T47D (cell line): ENCODE measurements at regions not wholly inside any gene's neighbourhood (a gene's known extent, or its start where the extent isn't known, plus 50 kb on each side); places are given as distances from the start of the nearest gene placed in this dataset.

ENCODE experiments used
- DNase-seq, 2 experiments: peaks; one replicate each; pipeline versions ENCODE4 v3.0.0 to v3.0.0-alpha.2; 2011 to 2012; ENCODE audit warnings: low read depth in 1 of 2, low spot score in 1 of 2
- JUND ChIP-seq: IDR thresholded peaks from 2 replicates; pipeline ENCODE4 v1.6.1; 2012; ENCODE audit warnings: low read depth
- in situ Hi-C: cut with HindIII; loops from 2 replicates; pipeline ENCODE4 v1.10.0; 2016; ENCODE audit warnings: low sequenced_read_pairs, low pct_unique_long_range_greater_than_20kb

DNA sequence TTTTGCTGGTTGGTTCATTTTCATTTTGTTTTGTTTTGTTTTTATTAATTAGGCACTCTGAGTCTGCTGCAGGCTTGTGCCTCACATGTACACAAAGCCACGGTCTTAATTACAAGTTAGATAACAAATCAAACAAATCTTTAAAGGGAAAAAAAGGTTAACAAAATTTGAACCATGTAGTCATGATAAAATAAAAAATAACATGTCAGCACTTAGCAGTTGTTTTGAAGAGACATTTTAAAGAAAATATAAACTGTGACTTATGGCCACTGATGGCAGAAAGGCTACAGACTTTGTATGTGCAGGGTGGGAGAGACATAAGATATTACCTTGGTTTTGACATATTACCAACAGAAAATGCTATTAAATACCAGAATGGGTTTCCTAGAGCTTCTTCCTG is 1035.4 kb downstream of the TUSC7 start:
- no peak for TF ChIP-seq JUND
- DNase-seq, result no peak
- in situ Hi-C loops, result no loop called here

DNA sequence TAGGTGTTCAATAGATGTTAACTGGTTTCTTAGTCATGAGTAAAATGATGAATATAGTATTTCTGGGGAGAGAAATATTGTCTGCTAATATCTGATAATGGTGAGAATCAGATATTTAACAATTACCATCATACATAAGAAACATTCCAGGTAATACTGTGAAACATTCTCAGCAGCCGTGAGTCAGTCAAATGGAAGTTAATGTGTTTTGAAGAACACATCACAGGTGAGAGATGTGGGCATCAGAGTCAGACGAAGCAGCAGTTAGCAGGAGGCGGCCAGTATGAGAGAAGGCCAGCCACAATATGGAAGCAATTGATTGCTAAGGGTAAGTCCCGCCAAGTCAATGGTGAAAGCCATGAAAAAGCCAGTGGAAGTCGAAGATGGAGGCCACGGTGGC is 1035.9 kb downstream of the TUSC7 start:
- TF ChIP-seq JUND, result no peak
- in situ Hi-C loops, result no loop called here
- DNase-seq, result no peak

DNA sequence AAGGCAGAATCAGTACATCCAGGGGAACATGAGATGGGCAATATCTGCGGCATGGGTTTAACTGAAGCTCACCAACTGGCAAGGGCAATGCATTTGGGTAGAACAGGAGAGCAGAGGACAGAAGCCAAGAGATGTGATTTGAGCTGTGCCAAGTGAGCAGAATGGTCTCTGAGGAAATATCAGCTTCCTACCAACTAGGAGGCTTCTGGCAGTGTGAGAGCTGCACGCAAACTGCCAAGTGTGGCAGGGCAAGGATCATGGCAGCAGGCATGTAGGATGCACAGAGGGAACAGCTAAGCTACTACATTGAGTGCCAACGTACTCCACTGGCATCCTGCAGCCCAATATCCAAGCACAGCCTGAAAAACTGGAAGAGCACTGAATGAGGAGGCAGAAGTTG is 1036.5 kb downstream of the TUSC7 start:
- TF ChIP-seq JUND, result no peak
- DNase-seq, result no peak
- in situ Hi-C loops, result no loop called here

DNA sequence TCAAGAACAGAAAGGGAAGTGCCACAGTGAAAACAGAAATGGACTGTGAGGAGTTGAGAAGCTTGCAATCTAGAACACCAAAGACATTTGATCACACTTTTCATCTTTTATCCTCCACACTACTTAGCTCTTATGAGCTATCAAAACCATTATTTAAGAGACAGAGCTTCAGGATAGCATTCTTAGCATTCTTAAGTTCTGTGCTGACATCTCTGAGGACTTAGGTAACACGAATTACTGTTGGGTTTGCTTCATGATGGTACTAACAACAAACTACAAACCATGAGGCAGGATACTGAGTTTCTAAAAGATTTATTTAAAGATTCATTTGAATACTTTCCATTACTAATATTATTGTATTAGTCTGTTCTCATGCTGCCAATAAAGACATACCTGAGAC is 1038.6 kb downstream of the TUSC7 start:
- in situ Hi-C loops, result no loop called here
- TF ChIP-seq JUND, result no peak
- no peak for DNase-seq

DNA sequence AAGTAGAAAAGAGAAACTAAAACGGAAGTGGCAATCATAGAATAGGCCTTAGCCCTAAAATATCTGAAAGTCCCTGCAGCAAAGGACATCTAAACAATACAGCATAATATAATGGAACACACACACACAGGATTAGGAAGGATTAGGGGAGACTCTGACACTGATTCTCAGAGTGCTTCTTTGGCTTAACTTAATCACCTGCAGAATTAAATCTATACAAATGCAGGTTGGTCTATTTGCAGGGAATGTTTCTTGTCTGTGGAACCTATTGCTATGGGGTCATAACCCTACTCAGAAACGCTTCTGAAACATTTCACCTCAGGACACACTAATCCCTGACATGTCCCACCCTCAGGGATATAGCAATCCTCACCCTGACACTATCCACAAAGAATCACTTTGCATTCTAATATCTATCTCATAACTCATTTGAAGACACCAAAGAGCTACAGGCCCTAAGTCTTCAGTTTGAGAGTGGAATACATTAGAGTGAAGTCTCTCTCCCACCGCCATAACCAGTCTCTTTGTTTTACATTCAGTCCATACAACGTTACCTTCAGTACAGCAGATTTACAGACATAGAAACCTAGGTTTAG is 1041.2 kb downstream of the TUSC7 start:
- TF ChIP-seq JUND, result no peak
- in situ Hi-C loops, result no loop called here

DNA sequence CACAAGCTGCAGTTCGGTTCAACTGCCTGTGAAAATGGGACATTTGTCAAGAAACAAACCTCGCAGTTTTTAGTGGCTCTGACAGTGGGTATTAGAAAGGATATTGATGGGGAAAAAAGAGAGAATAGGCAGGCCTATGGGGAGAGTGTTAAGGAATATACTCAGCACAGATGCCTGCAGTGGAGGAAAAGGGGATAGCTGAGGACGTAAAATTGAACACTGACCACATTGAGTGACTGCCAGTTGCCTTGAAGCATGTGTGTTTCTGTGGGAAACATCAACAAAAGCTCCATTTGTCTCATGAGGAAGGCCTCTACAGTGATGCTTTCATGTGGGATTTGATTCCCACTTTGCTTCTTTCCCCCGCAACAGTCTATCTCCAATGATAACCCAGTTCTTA is 1042.1 kb downstream of the TUSC7 start:
- TF ChIP-seq JUND, result no peak
- no peak for DNase-seq
- in situ Hi-C loops, result no loop called here

More for the DNA sequence above, 1041.2 kb downstream of the TUSC7 start:
- no peak for DNase-seq

DNA sequence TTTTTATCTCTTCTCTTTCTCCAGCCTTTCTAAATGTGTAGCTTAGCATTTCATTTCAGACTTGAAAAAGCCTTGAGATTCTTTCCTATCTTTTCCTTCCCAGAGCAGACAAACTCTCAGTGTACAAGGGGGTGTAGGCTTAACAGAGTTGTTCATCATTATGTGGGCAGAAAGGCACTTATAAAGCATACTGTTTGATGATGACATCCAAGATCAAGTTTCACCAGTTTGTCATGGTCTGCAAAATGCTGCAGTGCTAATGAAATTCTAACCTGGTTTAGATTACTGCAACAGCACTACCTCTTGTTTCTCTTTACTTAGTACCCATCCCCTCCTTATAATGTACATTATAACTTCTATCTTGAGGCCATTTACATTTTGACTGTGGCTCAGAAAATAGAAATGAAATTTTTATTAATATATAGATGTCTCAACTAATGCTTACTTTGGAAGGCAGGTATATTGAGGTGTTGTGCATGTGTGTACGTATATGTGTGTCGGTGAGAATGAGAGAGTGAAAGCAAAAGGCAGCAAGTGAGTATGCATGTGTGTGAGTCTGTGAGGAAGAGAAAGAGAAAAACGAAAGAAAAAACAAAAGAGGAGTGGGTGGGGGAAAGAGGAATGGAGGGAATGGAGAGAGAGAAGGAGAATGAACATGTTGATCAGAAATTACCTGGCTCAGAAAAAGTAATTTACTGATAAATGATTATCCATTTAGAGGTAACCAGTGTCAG is 1043.6 kb downstream of the TUSC7 start:
- in situ Hi-C loops, result no loop called here
- DNase-seq, result peak in 1 of 2 experiments; percentile 23
- no peak for TF ChIP-seq JUND

DNA sequence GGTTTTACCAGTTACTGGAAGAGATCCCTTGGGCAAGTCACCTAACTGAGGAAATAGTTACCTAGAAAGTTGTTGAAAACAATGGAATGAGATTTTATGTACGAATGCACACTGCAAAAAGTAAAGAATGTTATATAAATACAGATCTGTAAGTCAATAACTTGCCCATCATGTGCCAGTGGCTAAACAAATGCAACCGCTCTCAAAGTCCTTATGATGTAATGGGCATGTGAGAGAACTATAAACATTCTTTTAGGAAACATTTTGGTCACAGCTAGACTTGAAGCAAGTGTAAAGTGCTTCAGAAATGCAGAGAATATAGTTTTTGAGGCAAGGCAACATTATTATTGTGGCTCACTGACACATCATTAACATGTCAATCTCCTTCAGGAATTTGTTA is 1044.5 kb downstream of the TUSC7 start:
- in situ Hi-C loops, result no loop called here
- TF ChIP-seq JUND, result no peak
- DNase-seq, result peak in 1 of 2 experiments; percentile 5

DNA sequence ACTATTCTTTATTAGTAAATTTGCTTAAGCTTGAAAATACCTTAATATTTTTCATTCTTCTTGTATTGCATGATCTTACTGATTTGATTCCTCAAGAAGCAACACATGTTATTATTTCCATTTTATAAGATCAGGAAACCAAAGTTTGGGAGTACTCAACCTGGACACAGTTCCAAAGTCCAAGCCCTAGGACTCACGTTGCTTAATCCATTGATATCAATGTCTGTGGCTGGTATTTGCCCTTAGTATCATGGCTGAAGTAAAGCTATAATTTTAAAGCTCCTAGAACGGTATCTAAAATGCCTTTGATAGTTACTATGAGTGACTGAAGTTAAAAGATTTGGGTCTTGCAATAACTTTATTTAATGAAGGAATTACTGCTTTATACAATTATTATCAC is 1045.3 kb downstream of the TUSC7 start:
- in situ Hi-C loops, result no loop called here
- TF ChIP-seq JUND, result no peak
- DNase-seq, result no peak

DNA sequence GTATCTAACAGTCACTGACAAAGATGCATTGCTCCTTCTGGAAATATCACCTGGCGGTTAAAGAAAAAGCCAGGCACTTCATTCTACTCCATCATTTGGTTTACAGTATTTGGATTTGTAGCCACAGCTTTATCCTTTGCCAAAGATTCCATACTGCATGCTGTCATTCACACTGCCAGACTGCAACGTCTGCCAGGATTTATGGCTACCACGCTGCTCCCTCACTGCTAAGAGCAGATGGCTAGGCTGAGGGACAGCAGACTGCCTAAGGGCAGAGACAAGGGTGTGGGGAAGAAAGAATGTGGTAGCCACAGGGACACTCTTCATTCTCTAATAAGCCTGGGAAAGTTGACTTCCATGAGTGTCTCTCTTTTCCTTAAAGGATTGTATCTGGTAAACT is 1047.0 kb downstream of the TUSC7 start:
- peak in 1 of 2 experiments; percentile 13 for DNase-seq
- in situ Hi-C loops, result no loop called here
- no peak for TF ChIP-seq JUND

DNA sequence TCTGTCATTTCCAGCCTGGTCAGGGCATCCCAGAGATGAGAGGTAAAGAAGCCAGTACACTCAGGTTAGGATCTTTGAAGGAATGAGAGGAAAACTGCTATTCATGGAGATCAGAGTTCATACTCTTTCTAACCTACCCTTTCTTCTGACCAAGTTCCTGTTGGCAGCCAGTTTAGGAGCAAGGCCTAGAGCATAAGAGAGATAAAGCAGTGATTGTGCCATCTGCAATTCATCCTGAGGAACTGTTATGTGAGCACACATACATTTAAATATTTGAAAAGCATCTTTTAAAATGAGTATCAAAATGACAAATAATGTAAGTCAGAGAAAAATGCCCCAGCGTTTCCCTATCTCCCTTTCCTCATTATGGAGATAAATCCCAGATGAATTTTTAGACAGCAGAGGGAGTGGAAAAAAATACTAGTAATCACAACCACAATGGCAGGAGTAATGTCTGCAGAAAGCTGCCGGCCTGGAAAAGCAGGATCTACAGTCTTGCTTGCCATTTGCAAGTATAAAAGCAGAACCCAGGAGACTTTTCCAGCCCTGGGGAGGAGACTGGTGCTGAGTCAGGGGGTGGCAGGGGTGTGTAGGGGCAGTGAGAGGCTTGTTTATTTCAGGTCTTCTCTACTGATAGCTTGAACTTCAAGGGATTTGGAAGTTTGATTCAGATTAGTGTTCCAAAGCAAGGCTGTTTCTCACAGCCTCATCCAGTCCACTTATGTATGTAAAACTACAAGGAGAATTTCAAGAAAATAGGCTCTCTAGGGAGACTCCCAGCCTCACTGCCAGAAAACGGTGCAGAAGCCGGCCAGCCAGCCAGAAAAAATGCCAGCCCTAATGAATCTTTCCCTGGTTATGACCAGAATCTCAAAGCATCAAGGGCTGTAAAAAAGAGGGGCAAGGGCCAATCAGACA is 1052.4 kb downstream of the TUSC7 start:
- no peak for TF ChIP-seq JUND
- in situ Hi-C loops, result no loop called here
- peak in 1 of 2 experiments; percentile 37 for DNase-seq

DNA sequence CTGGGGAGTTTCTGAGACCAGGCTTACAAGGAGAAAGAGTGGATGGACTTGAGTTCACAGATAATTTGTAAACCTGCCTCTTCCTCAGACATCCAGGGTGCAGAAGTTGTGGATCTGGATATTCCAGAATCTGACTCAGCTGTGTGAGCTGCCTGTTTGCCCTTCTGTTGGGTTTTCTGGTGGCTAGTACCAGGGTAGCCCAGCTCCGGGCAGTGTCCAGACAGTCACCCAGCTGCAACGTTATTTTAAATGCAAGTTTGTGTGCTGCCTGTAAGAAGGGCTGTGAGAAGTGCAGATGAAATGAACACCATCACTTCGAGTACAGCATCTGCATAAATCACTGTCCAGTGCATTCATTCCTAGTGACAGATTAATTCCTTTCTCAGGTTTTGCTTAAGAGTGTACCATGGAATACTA is 1053.0 kb downstream of the TUSC7 start:
- in situ Hi-C loops, result no loop called here
- no peak for TF ChIP-seq JUND
- DNase-seq, result peak; percentile 11 to 77

DNA sequence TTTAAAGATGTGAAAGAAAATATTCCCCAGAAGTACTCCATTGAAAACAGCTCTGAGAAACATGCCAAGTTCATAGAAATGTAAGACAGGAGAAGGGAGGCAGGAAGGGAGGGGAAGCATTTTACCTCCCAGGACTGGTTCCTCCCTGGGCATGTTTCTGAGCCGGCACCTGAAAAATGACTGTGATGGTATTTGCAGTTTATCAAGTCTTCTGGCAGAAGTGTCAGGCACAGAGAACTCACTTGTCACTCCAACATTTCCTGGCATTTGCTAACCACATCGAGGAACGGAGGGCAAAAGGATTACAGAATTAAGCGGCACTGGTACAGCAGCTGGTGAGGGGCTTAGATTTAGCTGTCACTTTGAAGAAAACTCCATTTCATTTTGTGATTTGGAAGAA is 1054.0 kb downstream of the TUSC7 start:
- in situ Hi-C loops, result no loop called here
- no peak for TF ChIP-seq JUND
- DNase-seq, result no peak
